HL-60 (cell line): ENCODE measurements at regions not wholly inside any gene's neighbourhood (a gene's known extent, or its start where the extent isn't known, plus 50 kb on each side); places are given as distances from the start of the nearest gene placed in this dataset.

Source experiments
- DNase-seq, 2 experiments: peaks; one replicate each; pipeline ENCODE4 v3.0.0-alpha.2; 2010 to 2020; ENCODE audit warnings: low read depth in 1 of 2, low spot score in 1 of 2
- H3K27ac ChIP-seq: fragments of 250-450 bp; sonication (Bioruptor Pico); replicated peaks from 2 replicates; pipeline ENCODE4 v1.5.1; 2020; ENCODE audit warnings: mild to moderate bottlenecking, moderate library complexity
- H3K27me3 ChIP-seq: fragments of 250-450 bp; sonication (Bioruptor Pico); 2 replicates; pipeline ENCODE4 v1.5.1; 2021; ENCODE audit warnings: mild to moderate bottlenecking, moderate library complexity; ENCODE audit not compliant: insufficient read depth, poor library complexity, severe bottlenecking
- H3K4me3 ChIP-seq: replicated peaks from 2 replicates; pipeline ENCODE4 v1.5.1; 2011; ENCODE audit warnings: mild to moderate bottlenecking, control low read depth, low read length; ENCODE audit not compliant: insufficient read depth
- CTCF ChIP-seq: IDR thresholded peaks from one replicate; pipeline ENCODE4 v1.5.1; 2011; ENCODE audit warnings: low read length, control low read depth, inconsistent platforms; ENCODE audit not compliant: insufficient read depth
- GABPA ChIP-seq: IDR thresholded peaks from 2 replicates; pipeline ENCODE4 v1.6.1; 2012; ENCODE audit warnings: low read depth
- POLR2AphosphoS5 ChIP-seq: IDR thresholded peaks from 2 replicates; pipeline ENCODE4 v1.6.1; 2012; ENCODE audit warnings: low read depth
- REST ChIP-seq: IDR thresholded peaks from 2 replicates; pipeline ENCODE4 v1.6.1; 2012; ENCODE audit warnings: low read depth; ENCODE audit not compliant: insufficient replicate concordance
- SPI1 ChIP-seq: IDR thresholded peaks from 2 replicates; pipeline ENCODE4 v1.6.1; 2012; ENCODE audit warnings: low read depth, mild to moderate bottlenecking, borderline replicate concordance

- Histone ChIP-seq H3K4me3 (no peak overlapping the region), H3K27me3 (peaks cover 2% of the 10 kb centered on the region), H3K27ac (no peak overlapping the region)
- no peak for DNase-seq
- TF ChIP-seq POLR2AphosphoS5: no peak
- TF ChIP-seq REST: no peak
- no peak for TF ChIP-seq SPI1
- no peak for TF ChIP-seq CTCF
- no peak for TF ChIP-seq GABPA
Observed at GRCh38 chr1:157279802-157280140, 141.6 kb upstream of the ETV3 start.

- TF ChIP-seq SPI1: no peak
- no peak for DNase-seq
- Histone ChIP-seq H3K4me3 (no peak overlapping the region), H3K27me3 (peaks cover 2% of the 10 kb centered on the region), H3K27ac (no peak overlapping the region)
Observed at GRCh38 chr1:157279138-157279801, 141.1 kb upstream of the ETV3 start.

GRCh38 chr1:157278383-157279137, 140.4 kb upstream of the ETV3 start:
- H3K27me3 ChIP-seq: peaks cover 2% of the 10 kb centered on the region
- DNase-seq: no peak
- no peak overlapping the region for H3K27ac ChIP-seq
- H3K4me3 ChIP-seq: no peak overlapping the region
- TF ChIP-seq POLR2AphosphoS5: no peak
- no peak for TF ChIP-seq REST
- no peak for TF ChIP-seq CTCF
- no peak for TF ChIP-seq SPI1
- no peak for TF ChIP-seq GABPA

GRCh38 chr1:157277913-157278312, 139.7 kb upstream of the ETV3 start:
- no peak for DNase-seq
- H3K27ac ChIP-seq: no peak overlapping the region
- peaks cover 2% of the 10 kb centered on the region for H3K27me3 ChIP-seq
- no peak for TF ChIP-seq GABPA
- no peak for TF ChIP-seq REST
- TF ChIP-seq POLR2AphosphoS5: no peak
- TF ChIP-seq SPI1: no peak
- TF ChIP-seq CTCF: no peak
- H3K4me3 ChIP-seq: no peak overlapping the region
